ENCODE measurements at regions not wholly inside any gene's neighbourhood (a gene's known extent, or its start where the extent isn't known, plus 50 kb on each side); places are given as distances from the start of the nearest gene placed in this dataset.

DNA sequence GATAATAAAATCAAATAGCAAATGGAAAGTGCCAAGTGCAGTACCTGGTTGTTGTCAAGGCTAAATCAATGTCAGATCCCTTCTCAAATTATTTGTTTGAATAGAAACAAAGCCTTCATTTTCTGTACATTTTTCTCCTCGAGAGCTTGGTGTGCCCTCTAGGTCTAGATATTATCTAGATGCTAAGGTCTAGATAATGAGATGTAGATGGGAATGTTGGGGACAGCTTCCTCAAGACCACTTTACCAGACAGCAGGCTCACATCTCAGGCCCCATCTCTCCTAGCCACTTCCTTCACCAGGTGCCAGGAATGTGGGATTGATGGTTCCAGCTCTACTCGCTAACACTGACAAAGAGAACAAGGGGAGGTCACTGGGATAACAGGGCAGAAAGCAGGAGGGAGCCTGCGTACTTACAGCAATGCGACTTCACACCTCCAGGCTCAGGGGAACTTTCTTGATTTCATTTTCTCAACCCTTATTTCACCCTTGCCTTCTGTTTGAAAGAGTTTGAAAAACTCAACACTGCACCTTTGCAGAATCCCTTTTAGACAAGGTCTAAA is 451.4 kb upstream of the VSTM2A start (continued):
- TF ChIP-seq HDAC2 (IDR thresholded peaks at IDR 0.05) (no peak), JUND (IDR thresholded peaks at IDR 0.05; ENCODE audit: low read depth, low read length) (no peak)

DNA sequence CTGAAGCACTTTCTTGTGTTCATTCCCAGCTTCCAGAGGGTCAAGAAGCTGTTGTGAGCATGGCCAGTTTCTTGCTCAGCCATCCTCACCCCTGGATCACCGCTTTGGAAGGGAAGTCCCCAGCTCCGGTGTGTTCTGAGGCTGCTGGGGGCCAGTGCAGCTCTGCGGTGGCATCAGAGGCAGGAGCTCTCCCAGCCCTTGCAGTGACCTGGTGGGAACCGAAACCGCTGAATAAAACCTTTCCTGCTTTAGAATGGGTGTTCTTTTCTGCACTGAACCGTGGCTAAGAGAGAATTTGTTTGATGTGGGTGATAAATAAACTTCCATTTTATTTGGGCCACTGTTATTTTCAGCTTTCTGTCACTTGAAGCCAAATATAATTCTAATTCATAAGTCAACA is 450.9 kb upstream of the VSTM2A start:
- FAIRE-seq = no peak
- in situ Hi-C loops (cut with MboI) = no loop called here
- RAD21 ChIA-PET (ENCODE audit: unreplicated experiment) = no interaction called here

DNA sequence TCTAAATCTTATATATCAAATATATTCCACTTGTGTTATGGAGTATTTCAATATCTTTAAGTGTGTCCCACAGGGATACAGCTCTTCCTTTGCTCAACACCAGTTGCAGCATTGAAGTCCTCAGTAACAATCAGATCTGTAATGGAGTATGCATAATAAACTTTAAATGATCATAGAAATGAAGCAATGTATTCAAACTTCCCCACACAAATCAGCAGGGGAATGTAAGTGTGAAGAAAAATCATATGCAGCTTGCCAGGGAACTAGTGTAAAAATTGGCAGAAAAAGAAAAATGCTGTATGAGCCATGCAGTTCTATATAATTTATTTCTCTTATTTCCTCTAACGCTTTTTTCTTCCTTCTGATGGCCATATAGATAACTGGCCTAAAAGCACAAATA is 444.3 kb upstream of the VSTM2A start:
- ChIA-PET SMC1A (ENCODE audit: uncharacterized antibody, unreplicated experiment) (no interaction called here), POLR2A (no interaction called here), RAD21 (ENCODE audit: unreplicated experiment) (no interaction called here), CTCF (no interaction called here)
- in situ Hi-C loops (cut with MboI) = no loop called here
- no peaks in the 10 kb centered on the region for H3K79me2 ChIP-seq (ENCODE audit: control insufficient read depth, insufficient read depth, low read length)
- intact Hi-C loops (cut with micrococcal nuclease; ENCODE audit: unreplicated experiment) = no loop called here
- ATAC-seq (no peak), FAIRE-seq (no peak), DNase-seq (ENCODE audit: low read depth, low spot score) (no peak)
- no peak overlapping the region for H3K27ac ChIP-seq (ENCODE audit: control insufficient read depth, insufficient read depth)
- H4K20me1 ChIP-seq (ENCODE audit: control insufficient read depth, insufficient read depth) = no peaks in the 10 kb centered on the region
- no peak overlapping the region for H3K9ac ChIP-seq (ENCODE audit: control insufficient read depth, insufficient read depth, low read length)
- no peak overlapping the region for H2AFZ ChIP-seq (ENCODE audit: control insufficient read depth, low read depth, low read length)
- BruUV-seq (replicated peaks) = no TSS peak
- H3K36me3 ChIP-seq (ENCODE audit: control insufficient read depth in 2 of 2, insufficient read depth in 2 of 2, low read length in 1 of 2) = no peaks in the 10 kb centered on the region
- no peak overlapping the region for H3K4me3 ChIP-seq
- H3K27me3 ChIP-seq (replicated peaks in 1 of 2; ENCODE audit: control insufficient read depth in 2 of 2, insufficient read depth in 2 of 2, low read length in 1 of 2) = no peaks in the 10 kb centered on the region
- H3K9me3 ChIP-seq (replicated peaks; ENCODE audit: control insufficient read depth, insufficient read depth, low read length) = no peaks in the 10 kb centered on the region
- H3K4me1 ChIP-seq (ENCODE audit: control insufficient read depth, insufficient read depth, low read length) = no peaks in the 10 kb centered on the region
- 0% methylated on average over 1 of the region's 1 CpG for WGBS (ENCODE audit: insufficient coverage, insufficient replicate concordance, low lambda C conversion rate, missing lambda C conversion rate)
- no peak overlapping the region for H3K4me2 ChIP-seq (ENCODE audit: control insufficient read depth, insufficient read depth)
- TF ChIP-seq SUPT20H (IDR thresholded peaks at IDR 0.05; ENCODE audit: borderline replicate concordance, control insufficient read depth, low read depth, low read length) (no peak), POLR2AphosphoS2 (IDR thresholded peaks at IDR 0.05; ENCODE audit: low read depth, low read length) (no peak), ZSCAN29 (IDR thresholded peaks at IDR 0.05) (no peak), RAD21 (IDR thresholded peaks at IDR 0.05; ENCODE audit: insufficient read depth, low read depth, low read length) (no peak), SPI1 (IDR thresholded peaks at IDR 0.05; ENCODE audit: borderline replicate concordance, insufficient read depth, low read depth, low read length) (no peak), GATAD2B (conservative IDR thresholded peaks at IDR 0.05; ENCODE audit: low read depth) (no peak), ATF7 (IDR thresholded peaks at IDR 0.05; ENCODE audit: low read depth) (no peak), FOS (IDR thresholded peaks at IDR 0.05; ENCODE audit: borderline replicate concordance, extremely low read depth, insufficient read length) (no peak), LARP7 (IDR thresholded peaks at IDR 0.05) (no peak), TARDBP (IDR thresholded peaks at IDR 0.05; ENCODE audit: borderline replicate concordance) (no peak), SIN3A (IDR thresholded peaks at IDR 0.05; ENCODE audit: low read depth, low read length) (no peak), MXI1 (IDR thresholded peaks at IDR 0.05; ENCODE audit: low read depth, low read length) (no peak), NFXL1 (IDR thresholded peaks at IDR 0.05; ENCODE audit: borderline replicate concordance) (no peak), ZNF622 (IDR thresholded peaks at IDR 0.05) (no peak), NR2C1 (IDR thresholded peaks at IDR 0.05) (no peak)
- TF ChIP-seq, protein P1, sequence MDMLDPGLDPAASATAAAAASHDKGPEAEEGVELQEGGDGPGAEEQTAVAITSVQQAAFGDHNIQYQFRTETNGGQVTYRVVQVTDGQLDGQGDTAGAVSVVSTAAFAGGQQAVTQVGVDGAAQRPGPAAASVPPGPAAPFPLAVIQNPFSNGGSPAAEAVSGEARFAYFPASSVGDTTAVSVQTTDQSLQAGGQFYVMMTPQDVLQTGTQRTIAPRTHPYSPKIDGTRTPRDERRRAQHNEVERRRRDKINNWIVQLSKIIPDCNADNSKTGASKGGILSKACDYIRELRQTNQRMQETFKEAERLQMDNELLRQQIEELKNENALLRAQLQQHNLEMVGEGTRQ (IDR thresholded peaks at IDR 0.05; ENCODE audit: borderline replicate concordance, low read depth, low read length) = no peak

More for the DNA sequence above, 450.9 kb upstream of the VSTM2A start:
- Histone ChIP-seq H3K4me1 (ENCODE audit: control insufficient read depth, insufficient read depth, low read length) (no peaks in the 10 kb centered on the region), H3K9ac (ENCODE audit: control insufficient read depth, insufficient read depth, low read length) (no peak overlapping the region), H3K27ac (ENCODE audit: control insufficient read depth, insufficient read depth) (no peak overlapping the region), H3K79me2 (ENCODE audit: control insufficient read depth, insufficient read depth, low read length) (no peaks in the 10 kb centered on the region), H3K4me3 (no peak overlapping the region), H3K36me3 (ENCODE audit: control insufficient read depth in 2 of 2, insufficient read depth in 2 of 2, low read length in 1 of 2) (no peaks in the 10 kb centered on the region), H3K4me2 (ENCODE audit: control insufficient read depth, insufficient read depth) (no peak overlapping the region), H4K20me1 (ENCODE audit: control insufficient read depth, insufficient read depth) (no peaks in the 10 kb centered on the region), H2AFZ (ENCODE audit: control insufficient read depth, low read depth, low read length) (no peak overlapping the region), H3K27me3 (replicated peaks in 1 of 2; ENCODE audit: control insufficient read depth in 2 of 2, insufficient read depth in 2 of 2, low read length in 1 of 2) (no peaks in the 10 kb centered on the region), H3K9me3 (replicated peaks; ENCODE audit: control insufficient read depth, insufficient read depth, low read length) (no peaks in the 10 kb centered on the region)
- intact Hi-C loops (cut with micrococcal nuclease; ENCODE audit: unreplicated experiment) = no loop called here
- ChIA-PET SMC1A (ENCODE audit: uncharacterized antibody, unreplicated experiment) (no interaction called here), CTCF (no interaction called here), POLR2A (no interaction called here)
- no peak for TF ChIP-seq MEF2A (IDR thresholded peaks at IDR 0.05; ENCODE audit: insufficient read depth, low read depth, low read length)
- peak; percentile 25; the same call in 1 of the 2 replicates for TF ChIP-seq IKZF1 (conservative IDR thresholded peaks at IDR 0.05)
- ATAC-seq (peak; percentile 58), DNase-seq (ENCODE audit: low read depth, low spot score) (no peak)
- no TSS peak for BruUV-seq (replicated peaks)
- WGBS (ENCODE audit: insufficient coverage, insufficient replicate concordance, low lambda C conversion rate, missing lambda C conversion rate) = 31% methylated on average over 6 of the region's 6 CpGs

Measured in GM12878 (cell line).